Stimulated activated CD8-positive, alpha-beta memory T cell treated with anti-CD3 and anti-CD28 coated beads, Interleukin-4, amount 100 ng/mL, for 4 hours (primary cell): ENCODE measurements at regions not wholly inside any gene's neighbourhood (a gene's known extent, or its start where the extent isn't known, plus 50 kb on each side); places are given as distances from the start of the nearest gene placed in this dataset.

Experiments
- DNase-seq, 2 donors: peaks; one replicate each; pipeline ENCODE4 v3.0.0-alpha.2; 2020; ENCODE audit warnings: low read depth in 2 of 2, low spot score in 1 of 2

GRCh38 chr2:133936601-133937000 is 317.3 kb upstream of the MGAT5 start:
- DNase-seq: no peak

- DNase-seq: no peak
These were observed 316.2 kb upstream of the MGAT5 start for GRCh38 chr2:133937669-133938068.

- no peak for DNase-seq
These were observed 313.7 kb upstream of the MGAT5 start for GRCh38 chr2:133940134-133940533.

- no peak for DNase-seq
These were observed 312.2 kb upstream of the MGAT5 start for GRCh38 chr2:133941666-133942065.

GRCh38 chr2:133942398-133942797 is 311.5 kb upstream of the MGAT5 start:
- no peak for DNase-seq

GRCh38 chr2:133943108-133943507 is 310.8 kb upstream of the MGAT5 start:
- DNase-seq: no peak

- DNase-seq: no peak
These were observed 308.8 kb upstream of the MGAT5 start for GRCh38 chr2:133945089-133945488.

GRCh38 chr2:133947057-133947456 is 306.8 kb upstream of the MGAT5 start:
- no peak for DNase-seq

GRCh38 chr2:133948610-133949290 is 305.1 kb upstream of the MGAT5 start:
- DNase-seq: no peak

- no peak for DNase-seq
These were observed 304.3 kb upstream of the MGAT5 start for GRCh38 chr2:133949595-133949994.

- no peak for DNase-seq
These were observed 302.7 kb upstream of the MGAT5 start for GRCh38 chr2:133951209-133951608.

GRCh38 chr2:133952420-133952819 is 301.5 kb upstream of the MGAT5 start:
- DNase-seq: no peak

GRCh38 chr2:133952896-133953295 is 301.0 kb upstream of the MGAT5 start:
- no peak for DNase-seq

- no peak for DNase-seq
These were observed 300.3 kb upstream of the MGAT5 start for GRCh38 chr2:133953524-133953923.

GRCh38 chr2:133954636-133955035 is 299.2 kb upstream of the MGAT5 start:
- DNase-seq: no peak

GRCh38 chr2:133955169-133955568 is 298.7 kb upstream of the MGAT5 start:
- no peak for DNase-seq

- no peak for DNase-seq
These were observed 297.4 kb upstream of the MGAT5 start for GRCh38 chr2:133956434-133956935.

- no peak for DNase-seq
These were observed 296.0 kb upstream of the MGAT5 start for GRCh38 chr2:133957724-133958480.

- no peak for DNase-seq
These were observed 294.8 kb upstream of the MGAT5 start for GRCh38 chr2:133959066-133959465.

GRCh38 chr2:133966720-133967304 is 287.1 kb upstream of the MGAT5 start:
- no peak for DNase-seq

GRCh38 chr2:133967326-133967725 is 286.5 kb upstream of the MGAT5 start:
- no peak for DNase-seq

GRCh38 chr2:133968446-133968845 is 285.4 kb upstream of the MGAT5 start:
- DNase-seq: no peak
